Mesenchymal stem cell (in vitro differentiated cells and primary cell): ENCODE measurements at regions not wholly inside any gene's neighbourhood (a gene's known extent, or its start where the extent isn't known, plus 50 kb on each side); places are given as distances from the start of the nearest gene placed in this dataset.

Experiments used
- DNase-seq: peaks from one replicate; pipeline ENCODE4 v3.0.0-alpha.2; 2013
- H2AFZ ChIP-seq: one replicate; pipeline ENCODE4 v1.6.1; 2013; ENCODE audit warnings: low read depth, mild to moderate bottlenecking, control low read depth, inconsistent platforms, low read length, moderate library complexity
- H2AK5ac ChIP-seq: 2 replicates; pipeline ENCODE4 v1.6.1; 2013; ENCODE audit warnings: low read length, moderate library complexity, mild to moderate bottlenecking, inconsistent platforms; ENCODE audit not compliant: severe bottlenecking
- H2BK120ac ChIP-seq: one replicate; pipeline ENCODE4 v1.6.1; 2013; ENCODE audit warnings: low read depth, mild to moderate bottlenecking, inconsistent platforms, low read length, moderate library complexity
- H2BK12ac ChIP-seq, 2 experiments: one replicate each; pipeline ENCODE4 v1.6.1; 2013; ENCODE audit warnings: inconsistent platforms in 2 of 2, low read length in 2 of 2, mild to moderate bottlenecking in 2 of 2, moderate library complexity in 2 of 2, control low read depth in 1 of 2
- H2BK15ac ChIP-seq: one replicate; pipeline ENCODE4 v1.6.1; 2013; ENCODE audit warnings: mild to moderate bottlenecking, low read depth, inconsistent platforms; ENCODE audit not compliant: poor library complexity, severe bottlenecking
- H2BK5ac ChIP-seq: 2 replicates; pipeline ENCODE4 v1.6.1; 2013; ENCODE audit warnings: low read depth, mild to moderate bottlenecking, low read length, control low read depth, inconsistent platforms; ENCODE audit not compliant: poor library complexity, severe bottlenecking
- H3K14ac ChIP-seq, 2 experiments: one replicate each; pipeline ENCODE4 v1.6.1; 2013; ENCODE audit warnings: inconsistent platforms in 2 of 2, low read length in 2 of 2, control low read depth in 1 of 2, mild to moderate bottlenecking in 1 of 2, moderate library complexity in 1 of 2
- H3K18ac ChIP-seq, 2 experiments: one replicate each; pipeline ENCODE4 v1.6.1; 2013; ENCODE audit warnings: inconsistent platforms in 2 of 2, low read length in 2 of 2, control low read depth in 1 of 2, low read depth in 1 of 2, mild to moderate bottlenecking in 1 of 2
- H3K23ac ChIP-seq, 2 experiments: one replicate each; pipeline ENCODE4 v1.6.1; 2013; ENCODE audit warnings: inconsistent platforms in 2 of 2, low read length in 2 of 2, mild to moderate bottlenecking in 2 of 2, moderate library complexity in 2 of 2, control low read depth in 1 of 2
- H3K27ac ChIP-seq: 2 replicates; pipeline ENCODE4 v1.5.1; 2013; ENCODE audit warnings: mild to moderate bottlenecking, moderate library complexity, low read length, control low read depth, inconsistent platforms; ENCODE audit not compliant: poor library complexity, severe bottlenecking
- H3K27me3 ChIP-seq, 2 experiments: 2 replicates each; pipeline versions ENCODE4 v1.6.1 to v1.7.0; 2013; ENCODE audit warnings: low read length in 2 of 2, mild to moderate bottlenecking in 2 of 2, moderate library complexity in 2 of 2, control low read depth in 1 of 2, inconsistent platforms in 1 of 2; ENCODE audit not compliant: control insufficient read depth in 1 of 2, insufficient read depth in 1 of 2
- H3K36me3 ChIP-seq, 2 experiments: 2 replicates each; pipeline versions ENCODE4 v1.6.1 to v1.7.0; 2013; ENCODE audit warnings: low read length in 2 of 2, control low read depth in 1 of 2, inconsistent platforms in 1 of 2, low read depth in 1 of 2, mild to moderate bottlenecking in 1 of 2; ENCODE audit not compliant: insufficient read depth in 2 of 2, control insufficient read depth in 1 of 2
- H3K4ac ChIP-seq, 2 experiments: one replicate each; pipeline ENCODE4 v1.6.1; 2013; ENCODE audit warnings: inconsistent platforms in 2 of 2, low read length in 2 of 2, mild to moderate bottlenecking in 2 of 2, moderate library complexity in 2 of 2, control low read depth in 1 of 2, low read depth in 1 of 2
- H3K4me1 ChIP-seq: 2 replicates; pipeline ENCODE4 v1.6.1; 2013; ENCODE audit warnings: low read depth, low read length, control low read depth; ENCODE audit not compliant: control insufficient read depth, insufficient read depth
- H3K4me2 ChIP-seq: 2 replicates; pipeline ENCODE4 v1.6.1; 2013; ENCODE audit warnings: low read length, mild to moderate bottlenecking, inconsistent platforms; ENCODE audit not compliant: poor library complexity, severe bottlenecking
- H3K4me3 ChIP-seq, 2 experiments: 2 replicates each; pipeline versions ENCODE4 v1.5.1 to v1.7.0; 2013; ENCODE audit warnings: low read length in 2 of 2, mild to moderate bottlenecking in 2 of 2, control low read depth in 1 of 2, low read depth in 1 of 2; ENCODE audit not compliant: insufficient read depth in 1 of 2
- H3K79me1 ChIP-seq: replicated peaks from 2 replicates; pipeline ENCODE4 v1.6.1; 2013; ENCODE audit warnings: mild to moderate bottlenecking, control low read depth, low read length, inconsistent platforms; ENCODE audit not compliant: poor library complexity, severe bottlenecking
- H3K9ac ChIP-seq: 2 replicates; pipeline ENCODE4 v1.7.0; 2013; ENCODE audit warnings: mild to moderate bottlenecking, low read length, moderate library complexity
- H3K9me3 ChIP-seq: 2 replicates; pipeline ENCODE4 v1.7.0; 2013; ENCODE audit warnings: mild to moderate bottlenecking, low read length; ENCODE audit not compliant: control insufficient read depth
- H4K8ac ChIP-seq: one replicate; pipeline ENCODE4 v1.6.1; 2013; ENCODE audit warnings: inconsistent platforms, mild to moderate bottlenecking, low read length, moderate library complexity
- H4K91ac ChIP-seq: one replicate; pipeline ENCODE4 v1.6.1; 2013; ENCODE audit warnings: mild to moderate bottlenecking, low read length, inconsistent platforms
- whole genome bisulfite sequencing: methylation state at CpG from one replicate; pipeline ENCODE4 v1.1.7; 2013; ENCODE audit warnings: mixed read lengths; 5-methylcytosine and 5-hydroxymethylcytosine counted together

- peak; percentile 7 for DNase-seq
- H3K9me3 ChIP-seq = peaks cover 10% of the 10 kb centered on the region
- no peak overlapping the region for H2BK5ac ChIP-seq
- no peak overlapping the region for H2AK5ac ChIP-seq
- H3K23ac ChIP-seq = no peak overlapping the region
- H3K27me3 ChIP-seq = no peaks in the 10 kb centered on the region
- H3K4me3 ChIP-seq = no peak overlapping the region
- WGBS = 82% methylated on average over 1 of the region's 2 CpGs
- no peak overlapping the region for H3K14ac ChIP-seq
- no peak overlapping the region for H3K4ac ChIP-seq
- no peak overlapping the region for H4K91ac ChIP-seq
- H2AFZ ChIP-seq = no peak overlapping the region
- H3K36me3 ChIP-seq = no peaks in the 10 kb centered on the region
- H4K8ac ChIP-seq = no peak overlapping the region
- H3K18ac ChIP-seq = no peak overlapping the region
- H3K9ac ChIP-seq = no peak overlapping the region
- H2BK120ac ChIP-seq = no peak overlapping the region
- H3K79me1 ChIP-seq = peaks cover 7% of the 10 kb centered on the region
- no peak overlapping the region for H2BK15ac ChIP-seq
- no peaks in the 10 kb centered on the region for H3K4me1 ChIP-seq
- H3K4me2 ChIP-seq = no peak overlapping the region
- no peak overlapping the region for H2BK12ac ChIP-seq
- no peak overlapping the region for H3K27ac ChIP-seq
Measured at GRCh38 chr16:72666267-72666666, 381.7 kb downstream of the ZFHX3 start.

DNA sequence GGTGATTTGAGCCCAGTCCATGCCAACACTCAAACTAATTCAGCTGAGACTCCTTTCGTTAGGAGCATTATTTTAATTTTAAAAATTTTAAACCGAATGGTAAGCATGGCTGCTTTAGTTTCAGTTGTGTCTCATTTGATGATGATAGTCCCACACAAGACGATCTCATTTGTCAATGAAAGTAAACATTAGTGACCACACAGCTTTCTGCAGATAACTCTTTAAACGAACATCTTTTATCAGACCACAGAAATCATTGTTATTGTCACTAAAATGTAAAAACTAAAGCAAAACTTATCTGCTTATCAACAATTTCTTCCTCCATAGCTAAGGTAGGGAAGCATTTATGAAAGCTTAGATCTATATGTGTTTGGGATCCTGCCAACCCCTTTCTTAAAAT, 382.2 kb downstream of the ZFHX3 start:
- peak; percentile 28 for DNase-seq
- no peak overlapping the region for H3K27ac ChIP-seq
- no peak overlapping the region for H4K91ac ChIP-seq
- no peak overlapping the region for H3K23ac ChIP-seq
- H2BK12ac ChIP-seq = no peak overlapping the region
- peaks cover 4% of the 10 kb centered on the region for H3K9me3 ChIP-seq
- H2BK120ac ChIP-seq = no peak overlapping the region
- no peak overlapping the region for H2BK5ac ChIP-seq
- H3K14ac ChIP-seq = no peak overlapping the region
- no peaks in the 10 kb centered on the region for H3K27me3 ChIP-seq
- H3K18ac ChIP-seq = no peak overlapping the region
- H3K4ac ChIP-seq = no peak overlapping the region
- H3K36me3 ChIP-seq = no peaks in the 10 kb centered on the region
- no peaks in the 10 kb centered on the region for H3K4me1 ChIP-seq
- H3K9ac ChIP-seq = peak overlapping the region; percentile 90
- peak overlapping the region; percentile 70 for H3K4me2 ChIP-seq
- H3K4me3 ChIP-seq = peak overlapping the region in 1 of 2 experiments; percentile 97
- H2AK5ac ChIP-seq = no peak overlapping the region
- WGBS = 27% methylated on average over 4 of the region's 4 CpGs
- no peak overlapping the region for H4K8ac ChIP-seq
- peaks cover 7% of the 10 kb centered on the region for H3K79me1 ChIP-seq
- H2BK15ac ChIP-seq = no peak overlapping the region
- H2AFZ ChIP-seq = no peak overlapping the region

DNA sequence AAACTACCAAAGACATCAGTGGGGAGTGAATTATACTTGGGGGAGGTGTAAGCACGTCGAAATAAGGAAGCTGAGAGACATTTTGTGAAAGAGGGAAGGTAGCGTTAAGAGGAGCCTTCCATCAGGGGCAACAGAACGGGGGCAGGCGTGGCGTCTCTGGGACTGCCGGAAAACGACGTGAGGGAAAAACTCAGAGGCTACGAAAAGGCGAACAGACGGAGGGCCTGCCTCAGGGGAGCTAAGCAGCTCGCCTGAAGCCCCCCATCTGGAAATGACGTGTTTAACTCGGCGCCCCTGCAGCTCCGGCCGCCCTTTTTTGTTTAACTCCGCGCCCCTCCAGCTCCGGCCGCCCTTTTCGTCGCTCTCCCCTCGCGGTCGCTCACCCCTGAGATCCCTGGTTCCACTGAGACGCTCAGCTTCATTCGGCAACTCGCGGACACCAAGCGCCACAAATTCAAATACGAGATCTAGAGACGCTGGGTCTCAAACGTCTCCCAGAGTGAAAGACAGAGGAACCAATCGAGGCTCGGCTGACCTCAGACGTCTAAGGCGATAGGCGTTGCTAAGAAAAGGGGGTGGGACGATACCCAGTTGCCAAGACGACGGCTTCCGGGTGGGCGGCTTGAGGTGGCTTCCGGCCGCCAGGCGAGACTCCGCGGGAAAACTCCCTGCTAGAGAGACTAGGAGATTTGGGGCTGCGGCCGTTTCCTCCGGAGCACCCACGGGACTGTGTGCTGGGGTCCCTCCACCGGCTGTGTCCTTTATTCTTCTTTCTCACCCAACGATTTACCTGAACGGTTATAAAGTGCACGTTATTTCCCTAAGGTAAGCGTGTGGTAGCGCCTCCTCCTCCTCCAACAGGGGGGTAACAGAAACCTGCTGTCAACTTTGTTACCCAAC, 383.2 kb downstream of the ZFHX3 start:
- Histone ChIP-seq H3K27ac (no peak overlapping the region), H3K4me1 (no peaks in the 10 kb centered on the region), H3K9ac (peak overlapping the region; percentile 90), H2BK5ac (no peak overlapping the region), H3K18ac (peak overlapping the region; percentile 2 to 43), H2AFZ (peak overlapping the region; percentile 95), H2BK120ac (no peak overlapping the region), H3K27me3 (no peaks in the 10 kb centered on the region), H3K36me3 (no peaks in the 10 kb centered on the region), H2BK15ac (no peak overlapping the region), H3K14ac (peak overlapping the region in 1 of 2 experiments; percentile 81), H3K4ac (peak overlapping the region in 1 of 2 experiments; percentile 24), H2AK5ac (no peak overlapping the region), H2BK12ac (no peak overlapping the region), H4K91ac (no peak overlapping the region), H3K79me1 (peaks cover 7% of the 10 kb centered on the region), H3K4me2 (peak overlapping the region; percentile 99), H3K9me3 (no peaks in the 10 kb centered on the region), H3K4me3 (peak overlapping the region; percentile 94 to 97), H3K23ac (peak overlapping the region in 1 of 2 experiments; percentile 32), H4K8ac (no peak overlapping the region)
- DNase-seq = peak; percentile 99
- under 1% methylated on average over 60 of the region's 60 CpGs for WGBS

- H4K8ac ChIP-seq = no peak overlapping the region
- peak; percentile 35 for DNase-seq
- no peak overlapping the region for H2BK12ac ChIP-seq
- H2BK15ac ChIP-seq = no peak overlapping the region
- H3K18ac ChIP-seq = no peak overlapping the region
- H3K14ac ChIP-seq = no peak overlapping the region
- peaks cover 7% of the 10 kb centered on the region for H3K79me1 ChIP-seq
- no peaks in the 10 kb centered on the region for H3K36me3 ChIP-seq
- H2AFZ ChIP-seq = peak overlapping the region; percentile 79
- no peak overlapping the region for H2AK5ac ChIP-seq
- no peak overlapping the region for H3K4ac ChIP-seq
- H3K27me3 ChIP-seq = no peaks in the 10 kb centered on the region
- H3K27ac ChIP-seq = no peak overlapping the region
- H3K23ac ChIP-seq = no peak overlapping the region
- no peaks in the 10 kb centered on the region for H3K9me3 ChIP-seq
- H2BK5ac ChIP-seq = no peak overlapping the region
- H4K91ac ChIP-seq = no peak overlapping the region
- no peak overlapping the region for H2BK120ac ChIP-seq
- H3K4me3 ChIP-seq = peak overlapping the region; percentile 94 to 97
- peak overlapping the region; percentile 99 for H3K4me2 ChIP-seq
- no peaks in the 10 kb centered on the region for H3K4me1 ChIP-seq
- peak overlapping the region; percentile 90 for H3K9ac ChIP-seq
- 4% methylated on average over 18 of the region's 18 CpGs for WGBS
Measured at GRCh38 chr16:72664056-72664508, 383.8 kb downstream of the ZFHX3 start.
